ENCODE measurements at regions not wholly inside any gene's neighbourhood (a gene's known extent, or its start where the extent isn't known, plus 50 kb on each side); places are given as distances from the start of the nearest gene placed in this dataset.
"Not testable (repeated sequence)": the region's sequence is repeated elsewhere in the genome, so short reads cannot be mapped to it uniquely, and the experiment has no call there.

DNA sequence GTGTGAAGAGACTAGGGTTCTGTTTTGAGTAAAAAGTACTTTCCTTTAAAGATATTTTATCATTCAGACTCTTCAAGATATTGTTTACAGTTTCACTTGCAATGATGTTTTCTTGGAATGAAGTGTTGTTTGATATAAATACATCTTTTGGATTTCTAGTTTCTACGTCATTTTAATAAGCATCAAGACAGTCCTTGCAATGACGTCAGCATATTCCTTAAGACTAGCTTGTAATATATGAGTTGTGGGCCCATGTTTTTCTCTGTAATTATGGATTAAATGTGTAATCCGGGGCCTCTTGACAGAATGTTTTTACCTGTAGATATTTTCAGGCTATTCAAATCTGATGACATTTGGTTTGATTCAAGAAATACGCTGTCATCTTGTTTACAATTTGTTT, 66.1 kb downstream of the RBMX2 start:
- Histone ChIP-seq H3K4me3 (ENCODE audit: insufficient read depth, low read depth, low read length) (no peak overlapping the region), H3K27ac (ENCODE audit: insufficient read depth, low read depth, low read length, poor library complexity, severe bottlenecking) (no peak overlapping the region), H3K4me1 (ENCODE audit: control insufficient read depth, insufficient read depth, low read length) (no peaks in the 10 kb centered on the region), H3K9me3 (ENCODE audit: control insufficient read depth, low read length) (no peaks in the 10 kb centered on the region), H3K36me3 (ENCODE audit: control insufficient read depth, insufficient read depth, low read length) (no peaks in the 10 kb centered on the region), H3K27me3 (ENCODE audit: control insufficient read depth, insufficient read depth, low read length, poor library complexity, severe bottlenecking) (no peaks in the 10 kb centered on the region)
- 94 to 96% methylated on average over 2 to 4 of the region's 4 CpGs for WGBS, 2 experiments

DNA sequence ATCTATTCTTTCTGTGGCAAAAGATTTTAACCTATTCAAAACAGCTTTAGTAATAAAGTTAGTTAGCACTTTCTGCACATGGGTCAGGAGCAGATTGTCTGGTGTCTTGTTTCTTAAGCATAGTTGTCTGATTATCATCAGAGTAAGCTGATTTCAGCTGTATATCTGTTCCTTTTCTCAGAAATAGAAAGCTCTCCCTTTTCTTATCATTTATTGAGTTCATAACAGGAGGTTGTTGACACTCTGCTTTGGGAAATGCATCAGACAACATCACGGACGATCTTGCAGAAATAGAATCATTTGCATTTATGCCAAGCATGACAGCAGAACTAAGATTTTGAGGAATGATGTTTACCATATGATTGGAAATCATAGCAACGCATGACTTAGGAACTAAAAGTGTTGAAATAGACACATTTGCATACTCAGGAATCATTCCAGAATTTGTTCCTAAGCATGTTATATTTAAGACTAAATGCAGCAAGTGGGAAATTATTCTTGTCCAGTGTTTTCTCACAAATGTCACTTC, 66.7 kb downstream of the RBMX2 start:
- Histone ChIP-seq H3K27me3 (ENCODE audit: control insufficient read depth, insufficient read depth, low read length, poor library complexity, severe bottlenecking) (no peaks in the 10 kb centered on the region), H3K27ac (ENCODE audit: insufficient read depth, low read depth, low read length, poor library complexity, severe bottlenecking) (no peak overlapping the region), H3K4me1 (ENCODE audit: control insufficient read depth, insufficient read depth, low read length) (no peaks in the 10 kb centered on the region), H3K4me3 (ENCODE audit: insufficient read depth, low read depth, low read length) (no peak overlapping the region), H3K9me3 (ENCODE audit: control insufficient read depth, low read length) (no peaks in the 10 kb centered on the region), H3K36me3 (ENCODE audit: control insufficient read depth, insufficient read depth, low read length) (no peaks in the 10 kb centered on the region)
- 95 to 98% methylated on average over 3 of the region's 3 CpGs for WGBS, 2 experiments

DNA sequence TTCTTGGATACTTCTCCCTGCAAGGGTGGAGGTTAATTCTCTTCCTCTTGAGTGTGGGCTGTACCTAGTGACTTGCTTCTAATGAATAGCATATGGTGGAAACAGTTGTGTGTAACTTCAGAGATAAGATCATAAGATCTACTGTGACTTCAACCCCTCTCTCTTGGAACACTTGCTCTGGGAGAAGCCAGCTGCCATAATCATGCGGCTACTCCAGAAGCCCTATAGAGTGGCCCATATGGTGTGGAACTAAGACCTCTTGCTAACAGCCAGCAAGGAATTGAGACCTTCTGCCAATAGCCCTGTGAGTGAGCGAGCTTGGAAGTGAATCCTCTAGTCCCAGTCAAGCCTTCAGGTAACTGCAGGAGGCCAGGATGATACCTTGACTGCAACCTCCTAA, 81.1 kb downstream of the RBMX2 start:
- no peak overlapping the region for H3K4me3 ChIP-seq (ENCODE audit: insufficient read depth, low read depth, low read length)
- whole genome bisulfite sequencing, 2 experiments, result 92 to 100% methylated on average over 1 to 2 of the region's 2 CpGs
- no peaks in the 10 kb centered on the region for H3K9me3 ChIP-seq (ENCODE audit: control insufficient read depth, low read length)
- H3K27me3 ChIP-seq (ENCODE audit: control insufficient read depth, insufficient read depth, low read length, poor library complexity, severe bottlenecking), result no peaks in the 10 kb centered on the region
- H3K4me1 ChIP-seq (ENCODE audit: control insufficient read depth, insufficient read depth, low read length), result no peaks in the 10 kb centered on the region
- H3K27ac ChIP-seq (ENCODE audit: insufficient read depth, low read depth, low read length, poor library complexity, severe bottlenecking), result no peak overlapping the region
- H3K36me3 ChIP-seq (ENCODE audit: control insufficient read depth, insufficient read depth, low read length), result no peaks in the 10 kb centered on the region

DNA sequence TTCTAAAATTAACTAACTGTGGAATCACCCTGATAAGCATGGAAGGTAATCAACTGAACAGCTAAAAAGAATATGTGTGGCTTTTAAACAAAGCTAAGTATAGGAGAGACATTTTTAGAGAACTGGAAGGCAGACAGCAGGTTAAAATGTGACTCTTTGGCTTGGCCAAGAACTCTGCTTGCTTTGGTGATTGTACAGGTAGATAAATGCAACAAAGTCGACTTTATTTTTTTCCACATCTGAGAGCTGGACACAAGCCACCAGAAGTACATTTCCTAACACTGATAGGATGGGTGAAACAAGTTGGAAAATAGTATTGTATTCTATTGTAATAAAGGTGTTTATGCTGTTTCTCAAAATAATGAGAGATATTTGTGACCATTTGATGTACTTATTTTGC, 84.1 kb downstream of the RBMX2 start:
- H3K27ac ChIP-seq (ENCODE audit: insufficient read depth, low read depth, low read length, poor library complexity, severe bottlenecking), result no peak overlapping the region

DNA sequence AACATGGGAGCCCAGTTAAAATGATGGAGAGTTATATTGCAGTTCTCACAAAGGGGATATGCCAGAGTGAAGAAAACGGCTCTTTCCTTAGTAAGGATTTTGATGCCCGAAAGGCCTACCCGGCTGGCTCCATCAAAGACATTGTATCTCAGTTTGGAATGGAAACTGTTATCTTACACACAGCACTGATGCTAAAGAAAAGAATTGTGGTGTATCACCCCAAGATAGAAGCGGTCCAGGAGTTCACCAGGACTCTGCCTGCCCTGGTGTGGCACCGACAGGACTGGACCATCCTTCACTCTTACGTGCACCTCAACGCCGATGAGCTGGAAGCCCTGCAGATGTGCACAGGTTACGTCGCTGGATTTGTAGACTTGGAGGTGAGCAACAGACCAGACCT, 93.7 kb downstream of the RBMX2 start:
- H3K4me1 ChIP-seq (ENCODE audit: control insufficient read depth, insufficient read depth, low read length); H3K27me3 ChIP-seq (ENCODE audit: control insufficient read depth, insufficient read depth, low read length, poor library complexity, severe bottlenecking); H3K27ac ChIP-seq (ENCODE audit: insufficient read depth, low read depth, low read length, poor library complexity, severe bottlenecking); H3K36me3 ChIP-seq (ENCODE audit: control insufficient read depth, insufficient read depth, low read length); H3K4me3 ChIP-seq (ENCODE audit: insufficient read depth, low read depth, low read length); H3K9me3 ChIP-seq (ENCODE audit: control insufficient read depth, low read length): not testable (repeated sequence)
- WGBS, 2 experiments, result 96 to 97% methylated on average over 7 to 10 of the region's 10 CpGs

More for the DNA sequence above, 84.1 kb downstream of the RBMX2 start:
- Histone ChIP-seq H3K4me1 (ENCODE audit: control insufficient read depth, insufficient read depth, low read length) (no peaks in the 10 kb centered on the region), H3K9me3 (ENCODE audit: control insufficient read depth, low read length) (no peaks in the 10 kb centered on the region), H3K36me3 (ENCODE audit: control insufficient read depth, insufficient read depth, low read length) (no peaks in the 10 kb centered on the region), H3K27me3 (ENCODE audit: control insufficient read depth, insufficient read depth, low read length, poor library complexity, severe bottlenecking) (no peaks in the 10 kb centered on the region), H3K4me3 (ENCODE audit: insufficient read depth, low read depth, low read length) (no peak overlapping the region)
- WGBS, 2 experiments, result 80 to 100% methylated on average over 1 of the region's 1 CpG

DNA sequence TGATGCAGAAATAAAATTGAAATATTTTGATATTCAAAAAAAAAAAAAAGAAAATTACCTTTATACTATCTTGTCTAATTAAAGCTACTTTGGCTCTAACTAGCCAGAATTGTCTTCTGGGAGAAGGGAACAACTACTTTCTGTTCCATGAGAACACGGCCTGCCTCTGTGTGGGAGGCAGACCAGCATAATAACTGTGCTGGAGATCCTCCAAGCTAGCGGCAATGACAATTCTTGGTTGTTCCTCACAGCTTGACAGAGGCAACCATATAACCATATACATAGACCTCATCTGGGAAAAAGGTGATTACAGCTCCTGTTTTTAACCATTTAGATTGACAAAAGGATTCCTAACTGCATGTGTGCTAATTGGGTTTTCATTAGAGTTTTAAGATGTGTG, 95.7 kb downstream of the RBMX2 start:
- H3K27me3 ChIP-seq (ENCODE audit: control insufficient read depth, insufficient read depth, low read length, poor library complexity, severe bottlenecking), result no peaks in the 10 kb centered on the region
- WGBS, 2 experiments, result 20 to 55% methylated on average over 2 of the region's 2 CpGs
- no peaks in the 10 kb centered on the region for H3K4me1 ChIP-seq (ENCODE audit: control insufficient read depth, insufficient read depth, low read length)
- H3K36me3 ChIP-seq (ENCODE audit: control insufficient read depth, insufficient read depth, low read length), result no peaks in the 10 kb centered on the region
- no peaks in the 10 kb centered on the region for H3K9me3 ChIP-seq (ENCODE audit: control insufficient read depth, low read length)
- no peak overlapping the region for H3K4me3 ChIP-seq (ENCODE audit: insufficient read depth, low read depth, low read length)
- H3K27ac ChIP-seq (ENCODE audit: insufficient read depth, low read depth, low read length, poor library complexity, severe bottlenecking), result no peak overlapping the region

DNA sequence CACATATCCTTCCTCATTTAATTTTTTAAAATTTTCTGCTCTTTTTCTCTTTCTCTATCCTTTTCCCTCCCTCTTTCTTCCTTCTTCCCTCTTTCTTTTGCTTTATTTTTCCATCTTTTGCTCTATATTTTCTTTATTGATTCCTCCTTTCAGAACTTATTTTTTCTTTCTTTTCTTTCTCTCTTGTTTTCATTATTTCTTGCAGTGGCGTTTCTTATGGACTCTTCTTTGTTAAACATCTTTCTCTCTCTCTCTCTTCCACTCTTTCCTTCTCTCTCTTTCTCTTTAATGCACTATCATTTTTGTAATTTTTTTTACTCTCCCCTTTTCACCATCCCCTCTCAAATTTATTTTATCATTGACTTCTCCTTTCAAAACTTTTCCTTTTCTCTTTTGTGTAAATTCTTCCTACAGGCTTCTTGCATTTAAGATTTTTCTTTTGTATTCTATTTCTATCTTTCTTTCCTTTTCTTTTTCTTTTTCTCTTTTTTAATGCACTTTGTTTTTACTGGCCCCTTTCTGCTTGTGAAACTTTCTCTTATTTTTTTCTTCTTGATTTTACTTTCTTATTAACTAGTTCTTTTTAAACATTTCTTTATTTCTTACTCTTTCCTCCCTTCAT, 97.0 kb downstream of the RBMX2 start:
- H3K27me3 ChIP-seq (ENCODE audit: control insufficient read depth, insufficient read depth, low read length, poor library complexity, severe bottlenecking), result no peaks in the 10 kb centered on the region
- H3K27ac ChIP-seq (ENCODE audit: insufficient read depth, low read depth, low read length, poor library complexity, severe bottlenecking), result no peak overlapping the region
- no peak overlapping the region for H3K4me3 ChIP-seq (ENCODE audit: insufficient read depth, low read depth, low read length)
- 96 to 97% methylated on average over 1 of the region's 1 CpG for WGBS, 2 experiments
- H3K36me3 ChIP-seq (ENCODE audit: control insufficient read depth, insufficient read depth, low read length), result no peaks in the 10 kb centered on the region
- H3K4me1 ChIP-seq (ENCODE audit: control insufficient read depth, insufficient read depth, low read length), result no peaks in the 10 kb centered on the region
- no peaks in the 10 kb centered on the region for H3K9me3 ChIP-seq (ENCODE audit: control insufficient read depth, low read length)

DNA sequence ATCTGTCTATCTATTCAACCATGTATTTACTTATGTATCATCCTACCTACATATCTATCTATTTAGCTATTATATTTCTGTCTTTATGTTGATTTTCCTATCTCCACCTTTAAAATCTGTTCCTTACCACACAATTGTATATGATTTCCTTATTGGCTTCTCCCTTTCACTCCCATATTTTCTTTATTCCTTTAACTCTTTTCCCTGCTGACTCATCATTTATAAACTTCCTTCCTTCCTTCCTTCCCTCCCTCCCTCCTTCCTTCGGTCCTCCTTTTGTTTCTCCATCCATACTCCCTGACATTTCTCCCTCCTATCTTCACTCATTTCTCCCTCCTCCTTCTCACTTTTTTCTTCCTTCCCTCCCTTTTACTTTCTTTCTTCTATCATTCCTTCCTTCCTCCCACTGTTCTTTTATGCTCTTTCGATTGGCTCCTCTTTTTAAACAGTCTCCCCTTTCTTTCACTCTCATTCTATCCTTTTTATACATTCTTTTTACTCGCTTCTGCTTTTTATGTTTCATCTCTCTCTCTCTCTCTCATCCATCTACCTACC, 100.3 kb downstream of the RBMX2 start:
- 82 to 86% methylated on average over 3 of the region's 3 CpGs for WGBS, 2 experiments
- Histone ChIP-seq H3K4me1 (ENCODE audit: control insufficient read depth, insufficient read depth, low read length) (no peaks in the 10 kb centered on the region), H3K9me3 (ENCODE audit: control insufficient read depth, low read length) (no peaks in the 10 kb centered on the region), H3K27me3 (ENCODE audit: control insufficient read depth, insufficient read depth, low read length, poor library complexity, severe bottlenecking) (no peaks in the 10 kb centered on the region), H3K4me3 (ENCODE audit: insufficient read depth, low read depth, low read length) (no peak overlapping the region), H3K36me3 (ENCODE audit: control insufficient read depth, insufficient read depth, low read length) (no peaks in the 10 kb centered on the region), H3K27ac (ENCODE audit: insufficient read depth, low read depth, low read length, poor library complexity, severe bottlenecking) (no peak overlapping the region)

DNA sequence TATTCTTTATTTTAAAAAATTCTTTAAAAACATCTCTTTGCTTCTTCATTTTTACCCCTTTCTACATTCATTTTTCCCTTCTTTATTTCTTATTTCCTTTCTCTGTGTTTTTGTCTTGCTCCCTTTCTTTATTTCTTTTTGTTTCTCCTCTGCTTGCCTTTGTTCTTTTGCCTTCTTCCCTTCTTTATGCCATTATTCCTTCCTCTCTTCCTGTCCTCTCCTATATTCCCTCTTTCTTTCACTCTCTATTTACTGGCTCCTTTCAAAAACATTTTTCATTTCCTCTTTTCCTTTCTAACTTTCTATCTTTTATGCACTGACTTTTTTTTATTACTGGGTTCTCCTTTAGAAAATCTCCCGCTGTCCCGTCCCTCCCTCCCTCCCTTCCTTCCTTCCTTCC, 102.2 kb downstream of the RBMX2 start:
- Histone ChIP-seq H3K9me3 (ENCODE audit: control insufficient read depth, low read length) (no peaks in the 10 kb centered on the region), H3K27ac (ENCODE audit: insufficient read depth, low read depth, low read length, poor library complexity, severe bottlenecking) (no peak overlapping the region), H3K4me3 (ENCODE audit: insufficient read depth, low read depth, low read length) (no peak overlapping the region), H3K36me3 (ENCODE audit: control insufficient read depth, insufficient read depth, low read length) (no peaks in the 10 kb centered on the region), H3K4me1 (ENCODE audit: control insufficient read depth, insufficient read depth, low read length) (no peaks in the 10 kb centered on the region), H3K27me3 (ENCODE audit: control insufficient read depth, insufficient read depth, low read length, poor library complexity, severe bottlenecking) (no peaks in the 10 kb centered on the region)
- WGBS, 2 experiments, result 95 to 100% methylated on average over 2 of the region's 2 CpGs

DNA sequence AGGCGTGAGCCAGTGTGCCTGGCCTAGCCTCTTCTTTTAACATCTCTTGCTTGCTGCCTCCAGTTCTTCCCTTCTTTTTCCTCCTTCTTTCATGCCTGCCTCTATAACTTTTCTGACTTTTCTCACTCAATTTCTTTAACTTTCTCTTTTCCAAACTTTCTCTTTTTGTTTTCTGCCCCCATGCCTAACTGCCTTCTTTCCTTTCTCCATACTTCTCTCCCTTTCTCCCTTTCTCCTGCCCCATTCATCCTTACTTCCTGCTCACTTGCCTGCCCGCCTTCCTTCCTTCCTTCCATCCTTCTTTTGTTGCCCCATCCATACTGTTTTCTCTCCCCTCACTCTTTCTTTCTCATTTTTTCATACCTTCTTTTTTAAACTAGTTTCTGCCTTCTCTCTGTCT, 105.2 kb downstream of the RBMX2 start:
- H3K27ac ChIP-seq (ENCODE audit: insufficient read depth, low read depth, low read length, poor library complexity, severe bottlenecking), result no peak overlapping the region
- 90 to 94% methylated on average over 2 of the region's 2 CpGs for WGBS, 2 experiments
- H3K36me3 ChIP-seq (ENCODE audit: control insufficient read depth, insufficient read depth, low read length), result no peaks in the 10 kb centered on the region
- H3K4me1 ChIP-seq (ENCODE audit: control insufficient read depth, insufficient read depth, low read length), result no peaks in the 10 kb centered on the region
- no peaks in the 10 kb centered on the region for H3K9me3 ChIP-seq (ENCODE audit: control insufficient read depth, low read length)
- H3K27me3 ChIP-seq (ENCODE audit: control insufficient read depth, insufficient read depth, low read length, poor library complexity, severe bottlenecking), result no peaks in the 10 kb centered on the region
- no peak overlapping the region for H3K4me3 ChIP-seq (ENCODE audit: insufficient read depth, low read depth, low read length)

Data from ectodermal cell (in vitro differentiated cells).